ENCODE measurements at regions not wholly inside any gene's neighbourhood (a gene's known extent, or its start where the extent isn't known, plus 50 kb on each side); places are given as distances from the start of the nearest gene placed in this dataset.

DNA sequence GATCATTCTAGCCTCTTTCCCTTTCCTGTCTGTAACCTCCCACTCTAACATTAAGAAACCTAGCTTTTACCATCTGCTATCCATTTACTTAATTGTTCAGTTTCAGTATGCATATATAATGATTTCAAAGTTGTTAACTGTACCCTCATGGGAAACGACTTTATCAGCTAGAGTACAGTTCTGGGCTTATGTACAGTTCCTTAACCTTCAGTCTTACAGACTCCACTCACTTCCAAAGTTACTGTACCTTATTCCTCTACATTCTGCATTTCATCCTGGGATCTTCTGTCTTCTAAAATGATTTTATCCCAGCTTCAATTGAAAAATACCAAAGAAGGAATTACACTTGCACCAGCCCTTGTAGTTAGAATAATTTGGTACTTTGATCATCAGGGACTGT, 108.7 kb upstream of the KCNE2 start:
- no peak for TF ChIP-seq CTCF (IDR thresholded peaks at IDR 0.05)
- Histone ChIP-seq H3K27me3 (no peaks in the 10 kb centered on the region), H3K9me3 (peaks cover 7% of the 10 kb centered on the region), H3K4me1 (ENCODE audit: control insufficient read depth in 1 of 2, insufficient read depth in 1 of 2, low read depth in 1 of 2, low read length in 1 of 2) (no peaks in the 10 kb centered on the region), H3K27ac (no peak overlapping the region), H3K36me3 (no peaks in the 10 kb centered on the region), H3K4me3 (ENCODE audit: low read depth in 1 of 2, low read length in 1 of 2) (no peak overlapping the region)

GRCh38 chr21:34260277-34261008, 103.4 kb upstream of the KCNE2 start:
- H3K4me3 ChIP-seq (ENCODE audit: low read depth in 1 of 2, low read length in 1 of 2), result no peak overlapping the region
- H3K27me3 ChIP-seq, result no peaks in the 10 kb centered on the region
- H3K9me3 ChIP-seq, result no peaks in the 10 kb centered on the region
- no peak for TF ChIP-seq CTCF (IDR thresholded peaks at IDR 0.05)
- H3K4me1 ChIP-seq (ENCODE audit: control insufficient read depth in 1 of 2, insufficient read depth in 1 of 2, low read depth in 1 of 2, low read length in 1 of 2), result no peaks in the 10 kb centered on the region
- no peaks in the 10 kb centered on the region for H3K36me3 ChIP-seq
- no peak overlapping the region for H3K27ac ChIP-seq

GRCh38 chr21:34261841-34262468, 101.9 kb upstream of the KCNE2 start:
- Histone ChIP-seq H3K4me3 (ENCODE audit: low read depth in 1 of 2, low read length in 1 of 2) (no peak overlapping the region), H3K9me3 (no peaks in the 10 kb centered on the region), H3K36me3 (no peaks in the 10 kb centered on the region), H3K27ac (no peak overlapping the region), H3K4me1 (ENCODE audit: control insufficient read depth in 1 of 2, insufficient read depth in 1 of 2, low read depth in 1 of 2, low read length in 1 of 2) (no peaks in the 10 kb centered on the region), H3K27me3 (no peaks in the 10 kb centered on the region)
- TF ChIP-seq CTCF (IDR thresholded peaks at IDR 0.05), result no peak

DNA sequence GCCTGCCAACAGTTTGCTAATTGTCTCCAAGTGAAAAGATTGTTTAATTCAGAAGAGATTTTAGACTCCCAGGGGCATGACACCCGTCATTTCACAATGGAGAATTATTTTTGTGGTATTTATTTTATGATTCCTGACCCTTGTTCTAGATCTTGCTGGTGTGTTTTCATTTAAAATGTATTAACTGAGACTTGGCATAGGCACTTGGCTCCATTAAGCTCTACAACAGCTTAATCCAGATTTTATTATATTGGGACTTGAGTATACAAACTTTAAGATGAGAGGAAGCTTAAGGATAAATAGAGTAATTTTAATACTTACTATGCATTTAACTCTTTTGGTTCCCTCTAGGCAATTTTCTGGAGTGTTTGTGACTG, 101.3 kb upstream of the KCNE2 start:
- Histone ChIP-seq H3K27ac (no peak overlapping the region), H3K36me3 (no peaks in the 10 kb centered on the region), H3K9me3 (no peaks in the 10 kb centered on the region), H3K27me3 (no peaks in the 10 kb centered on the region), H3K4me1 (ENCODE audit: control insufficient read depth in 1 of 2, insufficient read depth in 1 of 2, low read depth in 1 of 2, low read length in 1 of 2) (no peaks in the 10 kb centered on the region), H3K4me3 (ENCODE audit: low read depth in 1 of 2, low read length in 1 of 2) (no peak overlapping the region)
- no peak for TF ChIP-seq CTCF (IDR thresholded peaks at IDR 0.05)

GRCh38 chr21:34263629-34264028, 100.2 kb upstream of the KCNE2 start:
- Histone ChIP-seq H3K9me3 (no peaks in the 10 kb centered on the region), H3K36me3 (no peaks in the 10 kb centered on the region), H3K27me3 (no peaks in the 10 kb centered on the region), H3K27ac (no peak overlapping the region), H3K4me3 (ENCODE audit: low read depth in 1 of 2, low read length in 1 of 2) (no peak overlapping the region), H3K4me1 (ENCODE audit: control insufficient read depth in 1 of 2, insufficient read depth in 1 of 2, low read depth in 1 of 2, low read length in 1 of 2) (no peaks in the 10 kb centered on the region)
- TF ChIP-seq CTCF (IDR thresholded peaks at IDR 0.05), result no peak

All from neutrophil (primary cell).